GM19372 (cell line): ENCODE measurements at regions not wholly inside any gene's neighbourhood (a gene's known extent, or its start where the extent isn't known, plus 50 kb on each side); places are given as distances from the start of the nearest gene placed in this dataset.
"Not testable (repeated sequence)": the region's sequence is repeated elsewhere in the genome, so short reads cannot be mapped to it uniquely, and the experiment has no call there.

Source experiments
- ATAC-seq: cut with Tn5 transposase; IDR thresholded peaks from one replicate; pipeline ENCODE4 v1.9.1; 2021; ENCODE audit warnings: mild to moderate bottlenecking, low read depth, moderate library complexity; ENCODE audit not compliant: unreplicated experiment

- no peak for ATAC-seq
Observed at GRCh38 chr5:75951716-75952115, 131.5 kb upstream of the SV2C start.

GRCh38 chr5:75951158-75951557 lies 132.0 kb upstream of the SV2C start:
- no peak for ATAC-seq

- no peak for ATAC-seq
Observed at GRCh38 chr5:75948438-75948837, 134.7 kb upstream of the SV2C start.

- no peak for ATAC-seq
Observed at GRCh38 chr5:75940418-75940817, 142.8 kb upstream of the SV2C start.

- no peak for ATAC-seq
Observed at GRCh38 chr5:75935572-75935971, 147.6 kb upstream of the SV2C start.

GRCh38 chr5:75933489-75933888 lies 149.7 kb upstream of the SV2C start:
- ATAC-seq = no peak

- ATAC-seq = no peak
Observed at GRCh38 chr5:75931175-75931574, 152.0 kb upstream of the SV2C start.

GRCh38 chr5:75928992-75929391 lies 154.2 kb upstream of the SV2C start:
- ATAC-seq = no peak

GRCh38 chr5:75922480-75922879 lies 160.7 kb upstream of the SV2C start:
- ATAC-seq = no peak

GRCh38 chr5:75921011-75921410 lies 162.2 kb upstream of the SV2C start:
- ATAC-seq = no peak

- no peak for ATAC-seq
Observed at GRCh38 chr5:75916144-75916543, 167.0 kb upstream of the SV2C start.

- no peak for ATAC-seq
Observed at GRCh38 chr5:75909223-75909622, 174.0 kb upstream of the SV2C start.

- ATAC-seq = no peak
Observed at GRCh38 chr5:75907651-75908050, 175.5 kb upstream of the SV2C start.

- no peak for ATAC-seq
Observed at GRCh38 chr5:75894482-75894881, 177.2 kb upstream of the POC5 start.

- ATAC-seq = no peak
Observed at GRCh38 chr5:75891736-75892135, 174.5 kb upstream of the POC5 start.

GRCh38 chr5:75891020-75891419 lies 173.8 kb upstream of the POC5 start:
- ATAC-seq = no peak

- no peak for ATAC-seq
Observed at GRCh38 chr5:75890546-75890945, 173.3 kb upstream of the POC5 start.

- ATAC-seq = no peak
Observed at GRCh38 chr5:75886706-75887105, 169.5 kb upstream of the POC5 start.

- ATAC-seq = no peak
Observed at GRCh38 chr5:75885849-75886596, 168.8 kb upstream of the POC5 start.

GRCh38 chr5:75885321-75885720 lies 168.1 kb upstream of the POC5 start:
- ATAC-seq = no peak

- no peak for ATAC-seq
Observed at GRCh38 chr5:75869891-75870290, 152.7 kb upstream of the POC5 start.

GRCh38 chr5:75862872-75863271 lies 145.6 kb upstream of the POC5 start:
- no peak for ATAC-seq

- ATAC-seq = not testable (repeated sequence)
Observed at GRCh38 chr5:75859621-75860020, 142.4 kb upstream of the POC5 start.
